Lung (tissue), 11 donors: ENCODE measurements at regions not wholly inside any gene's neighbourhood (a gene's known extent, or its start where the extent isn't known, plus 50 kb on each side); places are given as distances from the start of the nearest gene placed in this dataset.
"Not testable (repeated sequence)": the region's sequence is repeated elsewhere in the genome, so short reads cannot be mapped to it uniquely, and the experiment has no call there.

Experiments used
- ATAC-seq: fragments of 200-7000 bp; cut with Tn5 transposase; one replicate; pipeline ENCODE4 v1.9.1; 2020; ENCODE audit warnings: moderate number of reproducible peaks; ENCODE audit not compliant: insufficient read depth, low FRiP score
- DNase-seq, 3 donors: peaks; one replicate each; pipeline ENCODE4 v3.0.0-alpha.2; 2013 to 2017
- H3K27ac ChIP-seq, 2 donors: one replicate each; pipeline ENCODE4 v1.5.1; 2013; ENCODE audit warnings: mild to moderate bottlenecking in 2 of 2, moderate library complexity in 2 of 2, control low read depth in 1 of 2, inconsistent platforms in 1 of 2, low read depth in 1 of 2, low read length in 1 of 2
- H3K27me3 ChIP-seq, 3 donors: one replicate each; pipeline ENCODE4 v1.5.1; 2013; ENCODE audit warnings: low read length in 2 of 3; ENCODE audit not compliant: control insufficient read depth in 3 of 3, insufficient read depth in 3 of 3
- H3K36me3 ChIP-seq, 4 donors: one replicate each; pipeline ENCODE4 v1.5.1; 2013; ENCODE audit warnings: low read length in 4 of 4, mild to moderate bottlenecking in 1 of 4, moderate library complexity in 1 of 4; ENCODE audit not compliant: control insufficient read depth in 4 of 4, insufficient read depth in 4 of 4
- H3K4me1 ChIP-seq, 5 donors: one replicate each; pipeline ENCODE4 v1.5.1; 2013; ENCODE audit warnings: low read length in 5 of 5, mild to moderate bottlenecking in 2 of 5, moderate library complexity in 1 of 5; ENCODE audit not compliant: control insufficient read depth in 5 of 5, insufficient read depth in 5 of 5
- H3K4me3 ChIP-seq: one replicate; pipeline ENCODE4 v1.5.1; 2013; ENCODE audit warnings: mild to moderate bottlenecking, control low read depth, moderate library complexity
- H3K9ac ChIP-seq, 2 donors: one replicate each; pipeline ENCODE4 v1.5.1; 2013; ENCODE audit warnings: low read length in 2 of 2, control low read depth in 1 of 2; ENCODE audit not compliant: insufficient read depth in 1 of 2
- H3K9me3 ChIP-seq, 4 donors: one replicate each; pipeline ENCODE4 v1.5.1; 2013; ENCODE audit warnings: low read length in 3 of 4, mild to moderate bottlenecking in 1 of 4, moderate library complexity in 1 of 4; ENCODE audit not compliant: control insufficient read depth in 4 of 4, insufficient read depth in 3 of 4
- WGBS, 2 donors: extraction: QIAGEN DNeasy Blood & Tissue Kit; methylation state at CpG; one replicate each; pipeline ENCODE4 v1.1.7; 2013; 5-methylcytosine and 5-hydroxymethylcytosine counted together
- TF ChIP-seq, protein P1 (sequence below): IDR thresholded peaks from 2 replicates; pipeline ENCODE4 v1.5.1; 2012; ENCODE audit warnings: mild to moderate bottlenecking; ENCODE audit errors: control extremely low read depth, extremely low read depth
- donor health status: control.
- donor health status: control.
- donor health status: Bipolar disorder and iron deficiency.
- donor health status: healthy.
- donor health status: DM: yes; HTN: yes; CAD: no.

- DNase-seq, result no peak
- H3K4me1 ChIP-seq, result no peaks in the 10 kb centered on the region
- H3K36me3 ChIP-seq, result no peaks in the 10 kb centered on the region
- H3K27ac ChIP-seq, result no peak overlapping the region
- ATAC-seq, result no peak
- WGBS, 2 donors, result 73 to 74% methylated on average over 4 of the region's 4 CpGs
- H3K9ac ChIP-seq, result no peak overlapping the region
- H3K4me3 ChIP-seq, result no peak overlapping the region
- H3K9me3 ChIP-seq, result peaks cover 0 to 1% (median 0%) of the 10 kb centered on the region in 4 donors
- H3K27me3 ChIP-seq, result peaks cover 0 to 21% (median 0%) of the 10 kb centered on the region in 3 donors
- TF ChIP-seq, protein P1, sequence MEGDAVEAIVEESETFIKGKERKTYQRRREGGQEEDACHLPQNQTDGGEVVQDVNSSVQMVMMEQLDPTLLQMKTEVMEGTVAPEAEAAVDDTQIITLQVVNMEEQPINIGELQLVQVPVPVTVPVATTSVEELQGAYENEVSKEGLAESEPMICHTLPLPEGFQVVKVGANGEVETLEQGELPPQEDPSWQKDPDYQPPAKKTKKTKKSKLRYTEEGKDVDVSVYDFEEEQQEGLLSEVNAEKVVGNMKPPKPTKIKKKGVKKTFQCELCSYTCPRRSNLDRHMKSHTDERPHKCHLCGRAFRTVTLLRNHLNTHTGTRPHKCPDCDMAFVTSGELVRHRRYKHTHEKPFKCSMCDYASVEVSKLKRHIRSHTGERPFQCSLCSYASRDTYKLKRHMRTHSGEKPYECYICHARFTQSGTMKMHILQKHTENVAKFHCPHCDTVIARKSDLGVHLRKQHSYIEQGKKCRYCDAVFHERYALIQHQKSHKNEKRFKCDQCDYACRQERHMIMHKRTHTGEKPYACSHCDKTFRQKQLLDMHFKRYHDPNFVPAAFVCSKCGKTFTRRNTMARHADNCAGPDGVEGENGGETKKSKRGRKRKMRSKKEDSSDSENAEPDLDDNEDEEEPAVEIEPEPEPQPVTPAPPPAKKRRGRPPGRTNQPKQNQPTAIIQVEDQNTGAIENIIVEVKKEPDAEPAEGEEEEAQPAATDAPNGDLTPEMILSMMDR, result no peak
These were observed 68.6 kb upstream of the MXRA5 start for GRCh38 chrX:3415011-3415410.

DNA sequence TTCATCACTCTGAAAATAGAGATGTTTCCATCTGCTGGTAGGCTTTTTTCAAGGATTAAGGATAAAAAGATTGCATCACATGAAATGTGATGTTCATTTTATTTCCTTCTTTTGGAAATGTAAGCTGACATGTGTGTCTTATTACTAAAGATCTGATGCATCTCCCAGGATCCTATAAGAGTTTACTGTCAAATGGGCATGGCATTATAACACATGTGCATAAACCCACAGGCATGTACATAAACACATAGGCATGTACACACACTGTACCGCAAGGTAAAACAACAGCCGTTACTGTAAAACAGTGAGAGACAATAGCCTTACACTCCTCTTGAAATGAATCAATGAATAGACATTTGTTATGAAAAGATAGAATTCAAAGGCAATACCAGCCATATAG, 65.2 kb upstream of the MXRA5 start:
- not testable (repeated sequence) for H3K36me3 ChIP-seq, H3K4me1 ChIP-seq, DNase-seq, H3K4me3 ChIP-seq, H3K27ac ChIP-seq, H3K9me3 ChIP-seq, H3K9ac ChIP-seq, ATAC-seq
- H3K27me3 ChIP-seq, result peaks cover 0 to 12% (median 0%) of the 10 kb centered on the region in 3 donors
- 94 to 95% methylated on average over 2 of the region's 2 CpGs for WGBS, 2 donors

DNA sequence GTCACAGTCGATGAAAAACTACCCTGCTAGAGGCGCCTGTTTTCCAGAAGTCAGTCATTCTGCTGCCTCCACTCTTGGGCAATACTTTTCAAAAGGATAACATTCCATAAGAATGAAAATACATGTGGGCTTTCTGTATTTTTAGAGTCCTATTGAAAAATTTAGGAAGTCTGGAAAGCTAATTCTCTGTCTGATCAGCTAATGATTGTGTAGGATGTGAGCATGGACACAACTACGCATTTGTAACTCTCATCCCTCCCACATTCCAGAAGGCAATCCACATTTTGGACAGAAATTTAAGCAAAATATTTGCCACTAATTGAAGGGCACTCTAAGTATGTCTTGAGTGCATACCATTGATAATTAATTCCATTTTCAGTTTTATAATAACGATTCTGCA, 63.5 kb upstream of the MXRA5 start:
- WGBS, 2 donors, result 80 to 85% methylated on average over 4 of the region's 4 CpGs
- H3K9me3 ChIP-seq, H3K4me3 ChIP-seq, H3K4me1 ChIP-seq, H3K36me3 ChIP-seq, DNase-seq, H3K27ac ChIP-seq, ATAC-seq, H3K9ac ChIP-seq: not testable (repeated sequence)
- peaks cover 0 to 18% (median 0%) of the 10 kb centered on the region in 3 donors for H3K27me3 ChIP-seq

- TF ChIP-seq, protein P1, result no peak
- 79 to 90% methylated on average over 3 of the region's 3 CpGs for WGBS, 2 donors
These were observed 61.3 kb upstream of the MXRA5 start for GRCh38 chrX:3407781-3408180.

More at GRCh38 chrX:3407781-3408180, 61.3 kb upstream of the MXRA5 start:
- Histone ChIP-seq H3K27ac (no peak overlapping the region), H3K9ac (no peak overlapping the region), H3K9me3 (no peaks in the 10 kb centered on the region), H3K4me3 (no peak overlapping the region), H3K4me1 (peaks cover 0 to 1% (median 0%) of the 10 kb centered on the region in 5 donors), H3K27me3 (peaks cover 0 to 23% (median 0%) of the 10 kb centered on the region in 3 donors), H3K36me3 (no peaks in the 10 kb centered on the region)
- no peak for ATAC-seq
- no peak for DNase-seq
